Heart left ventricle (tissue), 16 donors: ENCODE measurements at regions not wholly inside any gene's neighbourhood (a gene's known extent, or its start where the extent isn't known, plus 50 kb on each side); places are given as distances from the start of the nearest gene placed in this dataset.
A peak's percentile ranks its signal among the peaks of the same experiment; 100 is the strongest.

Source experiments
- ATAC-seq, 4 donors: fragments of 200-7000 bp; cut with Tn5 transposase; one replicate each; pipeline ENCODE4 v1.9.1; 2020 to 2022; ENCODE audit warnings: moderate library complexity in 4 of 4, mild to moderate bottlenecking in 3 of 4, moderate number of reproducible peaks in 1 of 4
- DNase-seq, 5 donors: peaks; one replicate each; pipeline ENCODE4 v3.0.0-alpha.2; 2020
- H3K27ac ChIP-seq, 12 donors: fragments of 200-600 bp; sonication (generic) in 4 of 12; one replicate each; pipeline versions ENCODE4 v1.5.0 to v1.8.0; 2016 to 2022; ENCODE audit warnings: mild to moderate bottlenecking in 2 of 12
- H3K27me3 ChIP-seq, 9 donors: fragments of 200-600 bp; sonication (generic) in 2 of 9; one replicate each; pipeline versions ENCODE4 v1.5.1 to v1.8.0; 2016 to 2022; ENCODE audit warnings: mild to moderate bottlenecking in 3 of 9
- H3K36me3 ChIP-seq, 9 donors: fragments of 200-600 bp; sonication (generic) in 2 of 9; one replicate each; pipeline versions ENCODE4 v1.5.0 to v1.8.0; 2018 to 2022; ENCODE audit warnings: mild to moderate bottlenecking in 2 of 9
- H3K4me1 ChIP-seq, 12 donors: fragments of 200-600 bp; sonication (generic) in 4 of 12; one replicate each; pipeline versions ENCODE4 v1.5.0 to v1.8.0; 2016 to 2022; ENCODE audit warnings: mild to moderate bottlenecking in 3 of 12
- H3K4me3 ChIP-seq, 12 donors: fragments of 200-600 bp; sonication (generic) in 4 of 12; one replicate each; pipeline versions ENCODE4 v1.5.0 to v1.8.0; 2017 to 2022; ENCODE audit warnings: mild to moderate bottlenecking in 9 of 12, moderate library complexity in 4 of 12
- H3K9me3 ChIP-seq, 12 donors: fragments of 200-600 bp; sonication (generic) in 4 of 12; one replicate each; pipeline versions ENCODE4 v1.5.0 to v1.8.0; 2016 to 2022; ENCODE audit warnings: mild to moderate bottlenecking in 1 of 12
- POLR2A ChIP-seq, 2 donors: fragments of 450-650 bp; IDR thresholded peaks; one replicate each; pipeline ENCODE4 v1.6.1; 2017; ENCODE audit warnings: antibody characterized with exemption in 2 of 2, mild to moderate bottlenecking in 2 of 2, moderate library complexity in 2 of 2
- WGBS, 4 donors: extraction: QIAGEN DNeasy Blood & Tissue Kit in 2 of 4; methylation state at CpG; one replicate each; pipeline versions ENCODE4 v1.1.5 to v1.1.7; 2013 to 2018; 5-methylcytosine and 5-hydroxymethylcytosine counted together
- intact Hi-C, 10 donors: fragments of 100-400 bp; cut with DNase I; formaldehyde crosslinking; loops; one replicate each; pipeline versions ENCODE4 v1.11.1 to v1.14.2; 2022
- TF ChIP-seq, protein P1 (sequence below), 12 donors: fragments of 200-600 bp; sonication (generic) in 4 of 12; IDR thresholded peaks; one replicate each; pipeline versions ENCODE4 v1.5.0 to v1.8.0; 2018 to 2022; ENCODE audit warnings: antibody characterized with exemption in 12 of 12, mild to moderate bottlenecking in 5 of 12
- donor health status: ischemic (EF 13 %, LVEDD 7.1; RV severe dilation, severe dysfunction).
- donor health status: healthy with polysubstance abuse.
- donor health status: DM: no; HTN: yes; CAD: no.
- donor health status: DM: no; HTN: no; CAD: no.
- donor health status: ischemic (EF 25% LVEDD 6.9; RV normal size, moderate dysfunction).
- donor health status: ischemic (EF 25% LVEDD 5.7; RV mildly dilated, moderate dysfunction).
- donor health status: healthy.
- donor health status: DM: yes; HTN: yes; CAD: no.
- donor health status: ischemic (EF 35%, LVEDD 5.7; RV mildly dilated, moderate dysfunction).
- donor health status: nonischemic (EF 11% LVEDD 7.7; RV severe dilation, severe dysfunction).
- donor health status: DM: yes; HTN: yes; CAD: no.
- donor health status: PGD.
- donor health status: ischemic (EF 29% LVEDD 5.4; RV normal size, mild dysfunction).
- donor health status: nonischemic (EF 23%, LVEDD 6.1; RV moderate dilation, normal function).

DNA sequence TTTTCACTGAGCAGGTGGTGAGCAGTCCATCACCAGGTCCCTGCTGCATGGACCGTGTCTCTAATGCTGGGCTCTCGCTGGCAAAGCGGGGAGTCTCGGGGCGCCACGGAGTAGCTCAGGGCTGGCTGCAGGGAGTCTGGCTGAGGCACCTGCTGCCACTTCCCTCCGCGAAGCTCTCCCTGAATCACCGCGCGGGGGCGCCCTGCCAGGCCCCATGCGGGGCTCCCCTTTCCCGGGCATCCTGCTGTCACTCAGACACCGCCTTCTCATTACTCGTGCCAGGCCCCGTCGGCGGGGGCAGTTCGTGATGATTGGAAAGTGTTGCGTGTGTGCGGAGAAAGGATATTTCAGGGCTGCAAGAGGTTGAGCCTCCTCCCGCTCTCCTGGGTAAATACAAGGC, 335.8 kb downstream of the IRX2 start:
- H3K9me3 ChIP-seq = peaks cover 0 to 4% (median 0%) of the 10 kb centered on the region in 12 donors
- no peak overlapping the region for H3K27ac ChIP-seq
- peak in 1 of 5 donors; percentile 46 for DNase-seq
- no peak for ATAC-seq
- no peaks in the 10 kb centered on the region for H3K36me3 ChIP-seq
- no peak overlapping the region for H3K4me3 ChIP-seq
- TF ChIP-seq, protein P1, sequence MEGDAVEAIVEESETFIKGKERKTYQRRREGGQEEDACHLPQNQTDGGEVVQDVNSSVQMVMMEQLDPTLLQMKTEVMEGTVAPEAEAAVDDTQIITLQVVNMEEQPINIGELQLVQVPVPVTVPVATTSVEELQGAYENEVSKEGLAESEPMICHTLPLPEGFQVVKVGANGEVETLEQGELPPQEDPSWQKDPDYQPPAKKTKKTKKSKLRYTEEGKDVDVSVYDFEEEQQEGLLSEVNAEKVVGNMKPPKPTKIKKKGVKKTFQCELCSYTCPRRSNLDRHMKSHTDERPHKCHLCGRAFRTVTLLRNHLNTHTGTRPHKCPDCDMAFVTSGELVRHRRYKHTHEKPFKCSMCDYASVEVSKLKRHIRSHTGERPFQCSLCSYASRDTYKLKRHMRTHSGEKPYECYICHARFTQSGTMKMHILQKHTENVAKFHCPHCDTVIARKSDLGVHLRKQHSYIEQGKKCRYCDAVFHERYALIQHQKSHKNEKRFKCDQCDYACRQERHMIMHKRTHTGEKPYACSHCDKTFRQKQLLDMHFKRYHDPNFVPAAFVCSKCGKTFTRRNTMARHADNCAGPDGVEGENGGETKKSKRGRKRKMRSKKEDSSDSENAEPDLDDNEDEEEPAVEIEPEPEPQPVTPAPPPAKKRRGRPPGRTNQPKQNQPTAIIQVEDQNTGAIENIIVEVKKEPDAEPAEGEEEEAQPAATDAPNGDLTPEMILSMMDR (IDR thresholded peaks at IDR 0.05) = peak in 1 of 12 donors; percentile 4
- TF ChIP-seq POLR2A (IDR thresholded peaks at IDR 0.05) = no peak
- intact Hi-C loops = no loop called here
- 39 to 72% (median 58%) methylated on average over 10 to 23 of the region's 23 CpGs for WGBS, 4 donors
- no peaks in the 10 kb centered on the region for H3K4me1 ChIP-seq
- peaks cover 0 to 22% (median 0%) of the 10 kb centered on the region in 9 donors for H3K27me3 ChIP-seq

DNA sequence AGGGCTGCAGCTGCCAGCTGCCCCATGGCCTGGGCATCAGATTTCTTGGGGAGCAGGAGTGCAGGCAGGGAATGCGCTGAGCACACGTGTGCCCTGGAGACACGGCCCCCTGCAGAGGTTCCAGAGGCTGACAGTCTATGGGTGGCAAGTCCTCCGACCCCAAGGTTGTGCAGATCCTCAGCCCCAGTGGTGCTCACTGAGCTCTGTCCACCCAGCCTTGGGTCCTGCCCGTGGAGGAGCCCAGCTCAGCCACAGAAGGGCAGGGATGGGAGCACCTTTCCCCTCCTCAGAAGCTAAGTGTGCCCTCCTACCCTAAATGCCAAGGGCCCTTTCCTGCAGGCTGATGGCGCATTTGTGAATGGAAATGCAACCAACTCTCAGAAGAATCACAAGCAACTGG, 341.0 kb downstream of the IRX2 start:
- no peak overlapping the region for H3K27ac ChIP-seq
- H3K4me3 ChIP-seq = no peak overlapping the region
- H3K4me1 ChIP-seq = no peaks in the 10 kb centered on the region
- ATAC-seq (no peak), DNase-seq (peak in 1 of 5 donors; percentile 33)
- H3K36me3 ChIP-seq = no peaks in the 10 kb centered on the region
- intact Hi-C loops = no loop called here
- TF ChIP-seq POLR2A (IDR thresholded peaks at IDR 0.05) = no peak
- TF ChIP-seq, protein P1 (IDR thresholded peaks at IDR 0.05) = no peak
- peaks cover 0 to 16% (median 0%) of the 10 kb centered on the region in 9 donors for H3K27me3 ChIP-seq
- WGBS, 4 donors = 71 to 77% (median 75%) methylated on average over 4 to 6 of the region's 6 CpGs
- no peaks in the 10 kb centered on the region for H3K9me3 ChIP-seq

DNA sequence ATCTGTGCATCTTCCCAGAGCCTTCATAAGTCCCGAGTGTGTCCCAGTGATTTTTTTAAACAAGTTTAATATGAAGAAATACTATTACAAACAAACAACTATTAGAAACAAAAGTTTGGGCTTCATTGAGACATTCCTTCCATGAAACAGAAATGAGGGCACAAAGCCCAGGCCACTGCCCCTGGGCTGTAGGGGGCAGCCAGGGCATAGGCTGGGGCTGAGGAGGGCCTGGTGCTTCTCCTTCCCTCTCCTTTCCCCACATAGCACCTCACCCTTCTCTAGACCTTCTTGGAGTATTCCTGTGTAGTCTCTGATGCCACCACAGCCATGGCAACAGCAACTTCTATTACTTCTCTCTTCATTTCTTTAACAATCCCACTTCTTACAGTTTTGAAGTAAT, 348.2 kb downstream of the IRX2 start:
- TF ChIP-seq, protein P1 (IDR thresholded peaks at IDR 0.05) = no peak
- no peak for TF ChIP-seq POLR2A (IDR thresholded peaks at IDR 0.05)
- intact Hi-C loops = no loop called here
- Histone ChIP-seq H3K27ac (no peak overlapping the region), H3K27me3 (no peaks in the 10 kb centered on the region), H3K9me3 (no peaks in the 10 kb centered on the region), H3K36me3 (no peaks in the 10 kb centered on the region), H3K4me1 (no peaks in the 10 kb centered on the region), H3K4me3 (no peak overlapping the region)
- no peak for ATAC-seq
- no peak for DNase-seq
- WGBS, 4 donors = 5 to 78% (median 43%) methylated on average over 1 of the region's 1 CpG

DNA sequence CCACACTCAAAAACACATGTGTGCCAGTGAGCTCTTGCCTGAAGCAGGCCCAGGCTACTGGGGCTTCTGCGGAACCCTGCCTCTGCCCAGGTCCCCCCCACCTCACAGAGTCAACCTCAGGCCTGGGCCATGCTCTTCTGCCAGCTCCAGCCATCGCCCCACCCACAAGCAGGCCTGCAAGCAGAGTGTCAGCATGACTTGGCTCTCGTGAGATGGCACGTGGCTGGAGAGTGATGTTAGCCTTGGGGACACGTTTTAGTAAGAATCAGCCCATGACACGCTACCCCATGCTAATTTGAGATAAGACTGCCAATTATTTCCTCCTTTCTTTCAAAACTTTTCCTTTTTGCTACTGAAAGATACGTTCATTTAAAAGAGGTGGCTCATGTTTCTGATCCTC, 351.7 kb downstream of the IRX2 start:
- Histone ChIP-seq H3K4me1 (no peaks in the 10 kb centered on the region), H3K4me3 (no peak overlapping the region), H3K27ac (no peak overlapping the region), H3K9me3 (no peaks in the 10 kb centered on the region), H3K27me3 (no peaks in the 10 kb centered on the region), H3K36me3 (no peaks in the 10 kb centered on the region)
- ATAC-seq (no peak), DNase-seq (no peak)
- TF ChIP-seq, protein P1 (IDR thresholded peaks at IDR 0.05) = no peak
- TF ChIP-seq POLR2A (IDR thresholded peaks at IDR 0.05) = no peak
- 60 to 74% (median 67%) methylated on average over 7 of the region's 7 CpGs for WGBS, 4 donors
- intact Hi-C loops = no loop called here
